ENCODE measurements at regions not wholly inside any gene's neighbourhood (a gene's known extent, or its start where the extent isn't known, plus 50 kb on each side); places are given as distances from the start of the nearest gene placed in this dataset.

DNA sequence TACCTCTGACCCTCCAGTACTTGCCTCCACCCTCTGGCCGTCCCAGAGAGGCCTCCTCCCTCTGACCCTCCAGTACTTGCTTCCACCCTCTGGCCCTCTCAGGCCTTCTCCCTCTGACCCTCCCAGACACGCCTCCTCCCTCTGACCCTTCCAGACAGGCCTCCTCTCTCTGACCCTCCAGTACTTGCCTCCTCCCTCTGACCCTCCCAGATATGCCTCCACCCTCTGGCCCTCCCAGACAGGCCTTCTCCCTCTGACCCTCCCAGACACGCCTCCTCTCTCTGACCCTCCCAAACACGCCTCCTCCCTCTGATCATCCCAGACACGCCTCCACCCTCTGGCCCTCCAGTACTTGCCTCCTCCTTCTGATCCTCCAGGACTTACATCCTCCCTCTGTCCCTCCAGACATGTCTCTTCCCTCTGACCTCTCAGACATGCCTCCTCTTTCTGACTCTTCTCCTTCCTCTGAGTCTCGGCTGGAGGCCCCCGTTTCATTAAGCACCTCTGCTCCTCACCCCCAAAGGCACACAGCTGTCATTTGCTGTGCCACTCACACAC lies 71.9 kb downstream of the PHETA1 start:
- TF ChIP-seq EZH2 (IDR thresholded peaks at IDR 0.05; ENCODE audit: borderline replicate concordance, insufficient read depth, low read depth, low read length, poor library complexity, severe bottlenecking): no peak
- TF ChIP-seq, protein P1, sequence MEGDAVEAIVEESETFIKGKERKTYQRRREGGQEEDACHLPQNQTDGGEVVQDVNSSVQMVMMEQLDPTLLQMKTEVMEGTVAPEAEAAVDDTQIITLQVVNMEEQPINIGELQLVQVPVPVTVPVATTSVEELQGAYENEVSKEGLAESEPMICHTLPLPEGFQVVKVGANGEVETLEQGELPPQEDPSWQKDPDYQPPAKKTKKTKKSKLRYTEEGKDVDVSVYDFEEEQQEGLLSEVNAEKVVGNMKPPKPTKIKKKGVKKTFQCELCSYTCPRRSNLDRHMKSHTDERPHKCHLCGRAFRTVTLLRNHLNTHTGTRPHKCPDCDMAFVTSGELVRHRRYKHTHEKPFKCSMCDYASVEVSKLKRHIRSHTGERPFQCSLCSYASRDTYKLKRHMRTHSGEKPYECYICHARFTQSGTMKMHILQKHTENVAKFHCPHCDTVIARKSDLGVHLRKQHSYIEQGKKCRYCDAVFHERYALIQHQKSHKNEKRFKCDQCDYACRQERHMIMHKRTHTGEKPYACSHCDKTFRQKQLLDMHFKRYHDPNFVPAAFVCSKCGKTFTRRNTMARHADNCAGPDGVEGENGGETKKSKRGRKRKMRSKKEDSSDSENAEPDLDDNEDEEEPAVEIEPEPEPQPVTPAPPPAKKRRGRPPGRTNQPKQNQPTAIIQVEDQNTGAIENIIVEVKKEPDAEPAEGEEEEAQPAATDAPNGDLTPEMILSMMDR (IDR thresholded peaks at IDR 0.05): no peak
